OCI-LY3 (cell line): ENCODE measurements at regions not wholly inside any gene's neighbourhood (a gene's known extent, or its start where the extent isn't known, plus 50 kb on each side); places are given as distances from the start of the nearest gene placed in this dataset.

Experiments used
- H2AFZ ChIP-seq: fragments of 200-600, 300-600 bp; shearing (Covaris generic); 2 replicates; pipeline ENCODE4 v1.6.0; 2014; ENCODE audit warnings: antibody characterized with exemption, low read depth, low read length
- H3K27ac ChIP-seq: fragments of 200-600, 300-600 bp; sonication (generic); 2 replicates; pipeline ENCODE4 v1.5.1; 2014; ENCODE audit warnings: mild to moderate bottlenecking, low read length, moderate library complexity, mixed read lengths
- H3K27me3 ChIP-seq: fragments of 200-600, 300-600 bp; sonication (generic); 2 replicates; pipeline ENCODE4 v1.6.1; 2014; ENCODE audit warnings: low read depth, low read length, mixed read lengths
- H3K36me3 ChIP-seq: fragments of 200-600, 300-600 bp; sonication (generic); replicated peaks from 2 replicates; pipeline ENCODE3; 2014; ENCODE audit warnings: low read depth, low read length, mixed read lengths
- H3K4me1 ChIP-seq: fragments of 300-600, 200-600 bp; sonication (generic); 2 replicates; pipeline ENCODE4 v1.6.1; 2014; ENCODE audit warnings: low read length, mixed read lengths
- H3K4me2 ChIP-seq: fragments of 200-600, 300-600 bp; sonication (generic); 2 replicates; pipeline ENCODE4 v1.6.1; 2014; ENCODE audit warnings: low read length, mixed read lengths
- H3K4me3 ChIP-seq: fragments of 300-600, 200-600 bp; sonication (generic); 2 replicates; pipeline ENCODE4 v1.5.1; 2014; ENCODE audit warnings: antibody characterized with exemption, mild to moderate bottlenecking, low read length, moderate library complexity
- H3K79me2 ChIP-seq: fragments of 300-600, 200-600 bp; shearing (Covaris generic); 2 replicates; pipeline ENCODE4 v1.6.1; 2014; ENCODE audit warnings: mild to moderate bottlenecking, low read length, mixed read lengths
- H3K9ac ChIP-seq: fragments of 300-600, 200-600 bp; shearing (Covaris generic); 2 replicates; pipeline ENCODE4 v1.6.0; 2014; ENCODE audit warnings: mild to moderate bottlenecking, low read length, moderate library complexity
- H3K9me3 ChIP-seq: fragments of 200-600, 300-600 bp; shearing (Covaris generic); 2 replicates; pipeline ENCODE4 v1.6.1; 2014; ENCODE audit warnings: low read length, mixed read lengths; ENCODE audit not compliant: insufficient read depth
- H4K20me1 ChIP-seq: fragments of 200-600, 300-600 bp; sonication (generic); 2 replicates; pipeline ENCODE4 v1.6.1; 2016; ENCODE audit warnings: low read length, mixed read lengths; ENCODE audit not compliant: insufficient read depth
- CTCF ChIP-seq: fragments of 200-600, 300-600 bp; sonication (generic); IDR thresholded peaks from 2 replicates; pipeline ENCODE4 v1.5.1; 2014; ENCODE audit warnings: antibody characterized with exemption, low read length, low read depth
- EZH2phosphoT487 ChIP-seq: fragments of 200-600 bp; shearing (Covaris generic); IDR thresholded peaks from 2 replicates; pipeline ENCODE4 v1.6.1; 2018; ENCODE audit warnings: antibody characterized with exemption, mixed run types, low read depth

GRCh38 chr3:102747611-102748010 is 312.8 kb downstream of the ZPLD1 start:
- Histone ChIP-seq H3K27me3 (no peaks in the 10 kb centered on the region), H3K4me3 (no peak overlapping the region), H3K27ac (no peak overlapping the region), H3K9ac (no peak overlapping the region), H3K36me3 (no peaks in the 10 kb centered on the region), H4K20me1 (no peaks in the 10 kb centered on the region), H2AFZ (no peak overlapping the region), H3K9me3 (no peaks in the 10 kb centered on the region), H3K4me2 (no peak overlapping the region), H3K79me2 (no peaks in the 10 kb centered on the region), H3K4me1 (no peaks in the 10 kb centered on the region)
- TF ChIP-seq CTCF, result no peak
- TF ChIP-seq EZH2phosphoT487, result no peak

GRCh38 chr3:102748646-102749045 is 313.8 kb downstream of the ZPLD1 start:
- no peaks in the 10 kb centered on the region for H3K9me3 ChIP-seq
- no peak overlapping the region for H2AFZ ChIP-seq
- H4K20me1 ChIP-seq, result no peaks in the 10 kb centered on the region
- TF ChIP-seq EZH2phosphoT487 (no peak), CTCF (no peak)
- H3K4me1 ChIP-seq, result no peaks in the 10 kb centered on the region
- H3K9ac ChIP-seq, result no peak overlapping the region
- no peaks in the 10 kb centered on the region for H3K36me3 ChIP-seq
- H3K27ac ChIP-seq, result no peak overlapping the region
- H3K4me3 ChIP-seq, result no peak overlapping the region
- H3K4me2 ChIP-seq, result no peak overlapping the region
- H3K27me3 ChIP-seq, result no peaks in the 10 kb centered on the region
- no peaks in the 10 kb centered on the region for H3K79me2 ChIP-seq

GRCh38 chr3:102750322-102750721 is 315.5 kb downstream of the ZPLD1 start:
- H4K20me1 ChIP-seq, result no peaks in the 10 kb centered on the region
- H3K4me1 ChIP-seq, result no peaks in the 10 kb centered on the region
- H3K9me3 ChIP-seq, result no peaks in the 10 kb centered on the region
- no peak overlapping the region for H2AFZ ChIP-seq
- no peaks in the 10 kb centered on the region for H3K79me2 ChIP-seq
- no peak overlapping the region for H3K4me2 ChIP-seq
- no peaks in the 10 kb centered on the region for H3K36me3 ChIP-seq
- H3K27ac ChIP-seq, result no peak overlapping the region
- no peak overlapping the region for H3K9ac ChIP-seq
- H3K4me3 ChIP-seq, result no peak overlapping the region
- TF ChIP-seq CTCF, result no peak
- no peak for TF ChIP-seq EZH2phosphoT487
- H3K27me3 ChIP-seq, result no peaks in the 10 kb centered on the region

GRCh38 chr3:102753901-102754300 is 319.1 kb downstream of the ZPLD1 start:
- H3K36me3 ChIP-seq, result no peaks in the 10 kb centered on the region
- TF ChIP-seq CTCF (no peak), EZH2phosphoT487 (no peak)
- H4K20me1 ChIP-seq, result no peaks in the 10 kb centered on the region
- no peaks in the 10 kb centered on the region for H3K4me1 ChIP-seq
- no peak overlapping the region for H3K27ac ChIP-seq
- no peak overlapping the region for H3K9ac ChIP-seq
- no peaks in the 10 kb centered on the region for H3K9me3 ChIP-seq
- H3K4me3 ChIP-seq, result no peak overlapping the region
- no peak overlapping the region for H3K4me2 ChIP-seq
- H3K27me3 ChIP-seq, result no peaks in the 10 kb centered on the region
- H3K79me2 ChIP-seq, result no peaks in the 10 kb centered on the region
- H2AFZ ChIP-seq, result no peak overlapping the region
